IMR-90 (cell line): ENCODE measurements at regions not wholly inside any gene's neighbourhood (a gene's known extent, or its start where the extent isn't known, plus 50 kb on each side); places are given as distances from the start of the nearest gene placed in this dataset.

Experiments used
- ATAC-seq: fragments of 200-7000 bp; cut with Tn5 transposase; 2 replicates; pipeline ENCODE4 v1.9.1; 2020; ENCODE audit warnings: low read depth, mild to moderate bottlenecking, moderate library complexity
- BruUV-seq: library from RNA; stranded (reverse); fragments of 400-500 nt; replicated peaks from 2 replicates; lab custom pipeline; 2021; lab: Mats Ljungman, UMichigan
- CTCF ChIA-PET: fragments of 300-600 bp; formaldehyde crosslinking; extraction: SDS; loops from one replicate; lab custom pipeline; 2021; ENCODE audit warnings: antibody characterized with exemption; lab: Yijun Ruan, JAX
- POLR2A ChIA-PET: fragments of 300-600 bp; sonication (Branson Sonifier 250); formaldehyde crosslinking; loops from one replicate; lab custom pipeline; 2022; ENCODE audit warnings: antibody characterized with exemption; ENCODE audit not compliant: unreplicated experiment; lab: Charles Lee
- DNase-seq: peaks from one replicate; pipeline ENCODE4 v3.0.0; 2013
- H2AFZ ChIP-seq: replicated peaks from 2 replicates; pipeline ENCODE3; 2013; ENCODE audit warnings: low read length, mild to moderate bottlenecking; ENCODE audit not compliant: poor library complexity
- H2AK5ac ChIP-seq: 2 replicates; pipeline ENCODE4 v1.6.1; 2013; ENCODE audit warnings: low read depth, low read length, inconsistent platforms
- H2AK9ac ChIP-seq: replicated peaks from 2 replicates; pipeline ENCODE3; 2013; ENCODE audit warnings: mild to moderate bottlenecking, low read depth, low read length, moderate library complexity; ENCODE audit not compliant: poor library complexity
- H2BK120ac ChIP-seq: 2 replicates; pipeline ENCODE4 v1.6.1; 2013; ENCODE audit warnings: low read depth, low read length, inconsistent platforms
- H2BK15ac ChIP-seq: 3 replicates; pipeline ENCODE4 v1.6.1; 2013; ENCODE audit warnings: low read depth, low read length, inconsistent platforms
- H2BK20ac ChIP-seq: 2 replicates; pipeline ENCODE4 v1.6.1; 2013; ENCODE audit warnings: low read depth, mild to moderate bottlenecking, inconsistent platforms, low read length, moderate library complexity
- H2BK5ac ChIP-seq: 2 replicates; pipeline ENCODE4 v1.6.1; 2013; ENCODE audit warnings: mild to moderate bottlenecking, low read depth, low read length, inconsistent platforms; ENCODE audit not compliant: poor library complexity, severe bottlenecking
- H3K14ac ChIP-seq: replicated peaks from 2 replicates; pipeline ENCODE4 v1.6.1; 2013; ENCODE audit warnings: low read depth, low read length, inconsistent platforms
- H3K18ac ChIP-seq: 2 replicates; pipeline ENCODE4 v1.6.1; 2013; ENCODE audit warnings: low read depth, low read length, control low read depth
- H3K23ac ChIP-seq: 2 replicates; pipeline ENCODE4 v1.6.1; 2013; ENCODE audit warnings: low read depth, low read length, inconsistent platforms
- H3K27ac ChIP-seq: 2 replicates; pipeline ENCODE4 v1.5.1; 2013; ENCODE audit warnings: mild to moderate bottlenecking, control low read depth, low read length; ENCODE audit not compliant: insufficient read depth
- H3K27me3 ChIP-seq: 2 replicates; pipeline ENCODE4 v1.6.1; 2013; ENCODE audit warnings: low read length; ENCODE audit not compliant: control insufficient read depth, insufficient read depth
- H3K36me3 ChIP-seq: 2 replicates; pipeline ENCODE4 v1.6.1; 2013; ENCODE audit warnings: low read length, mixed read lengths; ENCODE audit not compliant: control insufficient read depth, insufficient read depth
- H3K4ac ChIP-seq: 2 replicates; pipeline ENCODE4 v1.6.1; 2013; ENCODE audit warnings: low read depth, low read length, inconsistent platforms
- H3K4me1 ChIP-seq: 2 replicates; pipeline ENCODE4 v1.6.1; 2013; ENCODE audit warnings: low read length, mixed read lengths; ENCODE audit not compliant: control insufficient read depth, insufficient read depth
- H3K4me2 ChIP-seq: 2 replicates; pipeline ENCODE4 v1.6.1; 2013; ENCODE audit warnings: low read depth, mild to moderate bottlenecking, control low read depth, low read length, moderate library complexity
- H3K4me3 ChIP-seq: 2 replicates; pipeline ENCODE4 v1.5.1; 2013; ENCODE audit warnings: low read depth, mild to moderate bottlenecking, control low read depth, low read length, moderate library complexity; ENCODE audit not compliant: insufficient read depth
- H3K56ac ChIP-seq: 2 replicates; pipeline ENCODE4 v1.6.1; 2013; ENCODE audit warnings: low read length, inconsistent platforms; ENCODE audit not compliant: insufficient read depth; ENCODE audit errors: extremely low read depth
- H3K79me1 ChIP-seq, 2 experiments: 2 replicates each; pipeline ENCODE4 v1.6.1; 2013; ENCODE audit warnings: low read length in 2 of 2, inconsistent platforms in 1 of 2, low read depth in 1 of 2
- H3K9ac ChIP-seq: 2 replicates; pipeline ENCODE4 v1.6.1; 2013; ENCODE audit warnings: low read depth, low read length, control low read depth
- H3K9me1 ChIP-seq: 2 replicates; pipeline ENCODE4 v1.6.1; 2013; ENCODE audit warnings: low read length, inconsistent platforms; ENCODE audit not compliant: insufficient read depth
- H3K9me3 ChIP-seq: 2 replicates; pipeline ENCODE4 v1.6.1; 2013; ENCODE audit warnings: low read length; ENCODE audit not compliant: control insufficient read depth, insufficient read depth
- H4K20me1 ChIP-seq: 2 replicates; pipeline ENCODE4 v1.6.1; 2013; ENCODE audit warnings: low read length, inconsistent platforms; ENCODE audit not compliant: insufficient read depth
- H4K5ac ChIP-seq: 2 replicates; pipeline ENCODE4 v1.6.1; 2013; ENCODE audit warnings: mild to moderate bottlenecking, low read depth, low read length, control low read depth
- H4K8ac ChIP-seq, 2 experiments: 2 replicates each; pipeline ENCODE4 v1.6.1; 2013; ENCODE audit warnings: low read depth in 2 of 2, low read length in 2 of 2, control low read depth in 1 of 2, inconsistent platforms in 1 of 2
- H4K91ac ChIP-seq: 2 replicates; pipeline ENCODE4 v1.6.1; 2013; ENCODE audit warnings: low read depth, low read length, inconsistent platforms; ENCODE audit not compliant: insufficient read depth
- BHLHE40 ChIP-seq: fragments of 150-350 bp; IDR thresholded peaks from 2 replicates; pipeline ENCODE4 v1.6.1; 2016; ENCODE audit warnings: mild to moderate bottlenecking, low read depth, low read length
- CEBPB ChIP-seq: IDR thresholded peaks from 2 replicates; pipeline ENCODE4 v1.6.1; 2012; ENCODE audit warnings: low read depth, low read length, improper control_type of control experiment
- CHD1 ChIP-seq: IDR thresholded peaks from 2 replicates; pipeline ENCODE4 v1.6.1; 2012; ENCODE audit warnings: low read depth, low read length, improper control_type of control experiment
- FOS ChIP-seq: fragments of 150-350 bp; IDR thresholded peaks from 2 replicates; pipeline ENCODE4 v1.6.1; 2016; ENCODE audit warnings: low read depth, low read length
- MAFK ChIP-seq: IDR thresholded peaks from 2 replicates; pipeline ENCODE4 v1.6.1; 2012; ENCODE audit warnings: low read depth, low read length, improper control_type of control experiment
- MAZ ChIP-seq: IDR thresholded peaks from 2 replicates; pipeline ENCODE4 v1.6.1; 2012; ENCODE audit warnings: low read depth, mild to moderate bottlenecking, low read length, improper control_type of control experiment, moderate library complexity, borderline replicate concordance
- MXI1 ChIP-seq: IDR thresholded peaks from 2 replicates; pipeline ENCODE4 v1.6.1; 2012; ENCODE audit warnings: low read depth, mild to moderate bottlenecking, low read length, moderate library complexity, borderline replicate concordance
- NFE2L2 ChIP-seq: fragments of 150-350 bp; IDR thresholded peaks from 2 replicates; pipeline ENCODE4 v1.6.1; 2016; ENCODE audit warnings: low read depth, mild to moderate bottlenecking, low read length
- POLR2A ChIP-seq: IDR thresholded peaks from 2 replicates; pipeline ENCODE4 v1.6.1; 2012; ENCODE audit warnings: mild to moderate bottlenecking, low read depth, low read length
- RAD21 ChIP-seq: IDR thresholded peaks from 2 replicates; pipeline ENCODE4 v1.6.1; 2012; ENCODE audit warnings: low read length, improper control_type of control experiment
- RCOR1 ChIP-seq: IDR thresholded peaks from 2 replicates; pipeline ENCODE4 v1.6.1; 2012; ENCODE audit warnings: mild to moderate bottlenecking, low read length, improper control_type of control experiment; ENCODE audit not compliant: insufficient replicate concordance
- RFX5 ChIP-seq: IDR thresholded peaks from 2 replicates; pipeline ENCODE4 v1.8.0; 2012; ENCODE audit warnings: low read depth, mild to moderate bottlenecking, low read length, moderate library complexity
- SMC3 ChIP-seq: fragments of 150-350 bp; IDR thresholded peaks from 2 replicates; pipeline ENCODE4 v1.6.1; 2016; ENCODE audit warnings: low read depth, mild to moderate bottlenecking, antibody characterized with exemption, low read length, moderate library complexity
- dilution Hi-C: fragments of 300-500 bp; cut with HindIII; formaldehyde crosslinking; loops from one replicate; pipeline ENCODE4 v1.14.3; 2018; ENCODE audit warnings: low sequenced_read_pairs; ENCODE audit not compliant: unreplicated experiment
- in situ Hi-C: fragments of 300-500 bp; cut with MboI; formaldehyde crosslinking; loops from 3 replicates; pipeline ENCODE4 v1.14.3; 2019; ENCODE audit warnings: low sequenced_read_pairs, inconsistent platforms, mixed read lengths
- intact Hi-C: fragments of 100-400 bp; cut with micrococcal nuclease; formaldehyde crosslinking; loops from 2 replicates; pipeline ENCODE4 v1.10.0; 2022
- TF ChIP-seq, protein P1 (sequence below): fragments of 150-350 bp; IDR thresholded peaks from 2 replicates; pipeline ENCODE4 v1.6.1; 2016; ENCODE audit warnings: low read depth, mild to moderate bottlenecking, low read length, moderate library complexity, borderline replicate concordance
- TF ChIP-seq, protein P2 (sequence below): fragments of 150-350 bp; IDR thresholded peaks from 2 replicates; pipeline ENCODE4 v1.6.1; 2017; ENCODE audit warnings: mild to moderate bottlenecking, antibody characterized with exemption, low read length, low read depth
- TF ChIP-seq, protein P3 (sequence below): conservative IDR thresholded peaks from 2 replicates; pipeline ENCODE4 v1.5.1; 2012; ENCODE audit warnings: mild to moderate bottlenecking, low read depth, low read length, improper control_type of control experiment

DNA sequence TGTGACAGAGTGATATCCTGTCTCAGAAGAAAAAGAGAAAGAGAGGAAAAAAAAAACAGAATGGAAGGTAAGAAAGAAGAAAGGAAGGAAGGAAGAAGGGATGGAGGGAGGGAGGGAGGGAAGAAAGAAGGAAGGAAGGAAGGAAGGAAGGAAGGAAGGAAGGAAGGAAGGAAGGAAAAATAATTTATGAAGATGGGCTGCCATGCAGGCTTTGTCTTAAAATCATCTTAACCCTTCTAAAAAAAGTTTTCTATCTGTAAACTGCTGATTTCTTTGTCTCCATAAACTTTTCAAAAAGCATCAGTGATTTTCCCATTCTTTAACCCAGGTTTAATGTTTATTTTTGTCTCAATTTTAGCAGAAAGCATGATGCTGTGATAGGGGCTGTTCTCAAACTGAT is 1154.1 kb upstream of the CDH6 start:
- dilution Hi-C loops (no loop called here), in situ Hi-C loops (loop anchor here (25.0 kb wide), 2 partner anchors 1223 to 1448 kb away; no protein-coding TSS in a partner anchor), intact Hi-C loops (no loop called here)
- no TSS peak for BruUV-seq
- no peak for ATAC-seq
- Histone ChIP-seq H3K9me1 (no peaks in the 10 kb centered on the region), H2BK20ac (no peak overlapping the region), H2AFZ (no peak overlapping the region), H3K79me1 (no peaks in the 10 kb centered on the region), H3K27ac (no peak overlapping the region), H3K27me3 (no peaks in the 10 kb centered on the region), H2BK120ac (no peak overlapping the region), H3K9me3 (peaks cover 7% of the 10 kb centered on the region; the same call in 1 of the 2 replicates), H3K4me3 (no peak overlapping the region), H3K23ac (no peak overlapping the region), H3K4ac (no peak overlapping the region), H4K5ac (no peak overlapping the region), H3K4me1 (no peaks in the 10 kb centered on the region), H2BK15ac (no peak overlapping the region), H3K36me3 (no peaks in the 10 kb centered on the region), H3K4me2 (no peak overlapping the region), H2AK9ac (no peak overlapping the region), H3K56ac (no peak overlapping the region), H4K20me1 (no peaks in the 10 kb centered on the region), H3K18ac (no peak overlapping the region), H4K8ac (no peak overlapping the region), H2AK5ac (no peak overlapping the region), H2BK5ac (no peak overlapping the region), H3K14ac (no peak overlapping the region), H4K91ac (no peak overlapping the region), H3K9ac (no peak overlapping the region)
- POLR2A ChIA-PET = no interaction called here
- no peak for TF ChIP-seq POLR2A
- no peak for TF ChIP-seq RCOR1
- TF ChIP-seq BHLHE40 = no peak
- TF ChIP-seq CHD1 = no peak
- no peak for TF ChIP-seq FOS
- TF ChIP-seq, protein P1, sequence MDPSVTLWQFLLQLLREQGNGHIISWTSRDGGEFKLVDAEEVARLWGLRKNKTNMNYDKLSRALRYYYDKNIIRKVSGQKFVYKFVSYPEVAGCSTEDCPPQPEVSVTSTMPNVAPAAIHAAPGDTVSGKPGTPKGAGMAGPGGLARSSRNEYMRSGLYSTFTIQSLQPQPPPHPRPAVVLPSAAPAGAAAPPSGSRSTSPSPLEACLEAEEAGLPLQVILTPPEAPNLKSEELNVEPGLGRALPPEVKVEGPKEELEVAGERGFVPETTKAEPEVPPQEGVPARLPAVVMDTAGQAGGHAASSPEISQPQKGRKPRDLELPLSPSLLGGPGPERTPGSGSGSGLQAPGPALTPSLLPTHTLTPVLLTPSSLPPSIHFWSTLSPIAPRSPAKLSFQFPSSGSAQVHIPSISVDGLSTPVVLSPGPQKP = no peak
- no peak for TF ChIP-seq RAD21
- TF ChIP-seq, protein P2, sequence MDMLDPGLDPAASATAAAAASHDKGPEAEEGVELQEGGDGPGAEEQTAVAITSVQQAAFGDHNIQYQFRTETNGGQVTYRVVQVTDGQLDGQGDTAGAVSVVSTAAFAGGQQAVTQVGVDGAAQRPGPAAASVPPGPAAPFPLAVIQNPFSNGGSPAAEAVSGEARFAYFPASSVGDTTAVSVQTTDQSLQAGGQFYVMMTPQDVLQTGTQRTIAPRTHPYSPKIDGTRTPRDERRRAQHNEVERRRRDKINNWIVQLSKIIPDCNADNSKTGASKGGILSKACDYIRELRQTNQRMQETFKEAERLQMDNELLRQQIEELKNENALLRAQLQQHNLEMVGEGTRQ = no peak
- no peak for TF ChIP-seq MAZ
- TF ChIP-seq MXI1 = no peak
- TF ChIP-seq CEBPB = no peak
- no peak for TF ChIP-seq SMC3
- TF ChIP-seq, protein P3, sequence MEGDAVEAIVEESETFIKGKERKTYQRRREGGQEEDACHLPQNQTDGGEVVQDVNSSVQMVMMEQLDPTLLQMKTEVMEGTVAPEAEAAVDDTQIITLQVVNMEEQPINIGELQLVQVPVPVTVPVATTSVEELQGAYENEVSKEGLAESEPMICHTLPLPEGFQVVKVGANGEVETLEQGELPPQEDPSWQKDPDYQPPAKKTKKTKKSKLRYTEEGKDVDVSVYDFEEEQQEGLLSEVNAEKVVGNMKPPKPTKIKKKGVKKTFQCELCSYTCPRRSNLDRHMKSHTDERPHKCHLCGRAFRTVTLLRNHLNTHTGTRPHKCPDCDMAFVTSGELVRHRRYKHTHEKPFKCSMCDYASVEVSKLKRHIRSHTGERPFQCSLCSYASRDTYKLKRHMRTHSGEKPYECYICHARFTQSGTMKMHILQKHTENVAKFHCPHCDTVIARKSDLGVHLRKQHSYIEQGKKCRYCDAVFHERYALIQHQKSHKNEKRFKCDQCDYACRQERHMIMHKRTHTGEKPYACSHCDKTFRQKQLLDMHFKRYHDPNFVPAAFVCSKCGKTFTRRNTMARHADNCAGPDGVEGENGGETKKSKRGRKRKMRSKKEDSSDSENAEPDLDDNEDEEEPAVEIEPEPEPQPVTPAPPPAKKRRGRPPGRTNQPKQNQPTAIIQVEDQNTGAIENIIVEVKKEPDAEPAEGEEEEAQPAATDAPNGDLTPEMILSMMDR = no peak
- no peak for TF ChIP-seq RFX5
- TF ChIP-seq MAFK = no peak
- TF ChIP-seq NFE2L2 = no peak
- DNase-seq = no peak
- CTCF ChIA-PET = interaction anchor here (0.9 kb wide), 1 partner anchor 16 kb away, joined by 4 read pairs; no protein-coding TSS in a partner anchor
